IPS-NIHi11 (cell line): ENCODE measurements at regions not wholly inside any gene's neighbourhood (a gene's known extent, or its start where the extent isn't known, plus 50 kb on each side); places are given as distances from the start of the nearest gene placed in this dataset.

ENCODE experiments used
- DNase-seq: peaks from one replicate; pipeline ENCODE4 v3.0.0; 2012; ENCODE audit warnings: mixed read lengths, low spot score

DNA sequence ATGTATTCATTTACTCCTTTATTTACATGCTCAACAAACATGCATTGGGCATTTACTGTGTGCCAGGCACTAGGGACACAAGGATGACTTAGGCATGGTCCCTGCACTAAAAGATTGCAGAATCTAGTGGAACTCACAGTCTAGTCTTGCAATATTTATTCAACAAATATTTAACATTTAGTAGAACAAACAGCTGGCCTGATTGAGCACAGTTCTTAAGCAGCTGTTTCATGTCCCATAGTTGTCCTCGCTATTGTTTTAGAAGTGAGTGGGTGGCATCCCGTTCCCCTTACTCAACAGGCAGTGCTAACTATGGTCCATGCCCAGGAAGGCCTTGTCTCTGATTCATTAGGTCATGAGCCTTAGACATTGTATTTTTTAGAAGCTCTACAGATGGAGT, 459.9 kb upstream of the CADM1 start:
- no peak for DNase-seq

- no peak for DNase-seq
These were observed 458.9 kb upstream of the CADM1 start for GRCh38 chr11:115963156-115963555.

DNA sequence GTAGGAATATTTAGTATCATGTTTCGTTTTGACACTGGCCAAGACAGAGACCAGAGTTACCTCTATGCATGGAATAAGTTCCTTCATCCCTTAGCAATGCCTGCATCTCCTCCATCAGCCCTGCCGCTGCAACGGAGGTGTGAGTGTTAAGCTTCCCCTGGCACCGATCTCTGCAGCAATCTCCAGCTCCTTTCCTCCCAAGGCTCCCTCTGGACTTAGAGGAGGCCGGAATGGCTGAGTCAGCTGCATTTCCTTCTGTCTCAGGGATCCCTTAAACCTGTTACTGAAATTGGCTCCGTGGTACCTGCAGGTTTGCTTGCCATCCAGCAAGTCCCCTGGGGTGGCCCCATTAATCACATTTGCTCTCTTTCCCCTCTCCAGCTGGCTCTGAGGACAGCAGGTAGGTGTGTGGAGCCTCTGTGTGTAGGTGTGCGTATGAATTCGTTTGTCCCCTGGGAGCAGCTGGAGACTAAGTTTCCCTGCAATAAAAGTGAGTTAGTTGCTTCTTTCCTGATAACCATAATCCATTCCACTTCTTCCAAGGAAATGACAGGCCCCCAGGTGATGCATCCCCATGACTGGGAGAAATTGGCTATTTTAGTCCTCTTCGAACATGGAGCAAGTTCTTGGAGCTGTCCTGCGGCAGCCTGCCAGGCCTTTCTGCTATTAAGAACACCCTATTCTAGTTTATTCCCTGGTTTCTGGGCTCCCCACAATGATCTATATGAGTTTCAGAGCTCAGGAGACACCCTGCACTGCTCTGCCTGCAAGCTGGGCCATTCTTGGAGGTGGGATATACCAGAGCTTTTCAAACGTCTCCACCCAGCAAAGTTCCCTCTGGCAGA, 457.2 kb upstream of the CADM1 start:
- DNase-seq = no peak

DNA sequence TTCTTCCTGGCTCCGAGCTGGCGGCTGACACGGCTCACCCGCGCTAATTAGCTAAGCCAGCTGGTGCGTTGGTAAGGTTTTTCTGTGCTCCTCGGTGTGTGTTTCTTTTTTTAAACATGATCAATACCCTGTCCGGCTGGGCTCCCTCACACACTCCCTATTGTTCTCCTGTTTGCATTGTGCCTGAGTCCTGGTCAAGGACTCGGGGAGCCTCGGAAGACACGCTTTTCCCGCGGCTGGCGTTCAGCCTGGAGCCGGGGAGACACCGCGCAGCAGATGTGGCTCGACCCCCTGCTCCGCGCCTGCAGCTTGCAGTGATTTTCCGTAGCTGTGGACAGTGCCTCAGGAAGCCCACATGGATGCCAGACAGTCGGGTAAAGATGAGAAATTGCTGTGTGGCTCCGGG, 454.9 kb upstream of the CADM1 start:
- DNase-seq = no peak

GRCh38 chr11:115958089-115959000, 454.1 kb upstream of the CADM1 start:
- peak; percentile 42 for DNase-seq

- no peak for DNase-seq
These were observed 451.6 kb upstream of the CADM1 start for GRCh38 chr11:115955803-115956202.

DNA sequence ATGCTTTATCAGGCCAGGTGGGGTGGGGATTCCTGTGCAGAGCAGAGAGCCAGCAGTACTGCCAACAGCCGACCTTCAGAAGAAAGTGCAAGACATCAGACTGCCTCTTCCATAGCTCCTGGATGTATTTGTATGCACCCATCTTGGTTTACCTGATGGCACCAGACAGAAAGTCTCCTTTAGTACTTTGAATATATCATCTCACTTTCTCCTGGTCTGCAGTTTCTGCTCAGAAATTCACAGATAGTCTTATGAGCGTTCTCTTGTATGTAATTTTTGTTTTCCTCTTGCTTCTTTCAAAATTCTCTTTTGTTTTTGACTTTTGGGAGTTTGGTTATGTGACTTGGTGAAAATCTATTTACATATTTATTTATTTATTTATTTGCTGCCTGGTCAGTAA, 446.4 kb upstream of the CADM1 start:
- DNase-seq = no peak

GRCh38 chr11:115944596-115944995, 440.4 kb upstream of the CADM1 start:
- no peak for DNase-seq

GRCh38 chr11:115942011-115942410, 437.8 kb upstream of the CADM1 start:
- no peak for DNase-seq

DNA sequence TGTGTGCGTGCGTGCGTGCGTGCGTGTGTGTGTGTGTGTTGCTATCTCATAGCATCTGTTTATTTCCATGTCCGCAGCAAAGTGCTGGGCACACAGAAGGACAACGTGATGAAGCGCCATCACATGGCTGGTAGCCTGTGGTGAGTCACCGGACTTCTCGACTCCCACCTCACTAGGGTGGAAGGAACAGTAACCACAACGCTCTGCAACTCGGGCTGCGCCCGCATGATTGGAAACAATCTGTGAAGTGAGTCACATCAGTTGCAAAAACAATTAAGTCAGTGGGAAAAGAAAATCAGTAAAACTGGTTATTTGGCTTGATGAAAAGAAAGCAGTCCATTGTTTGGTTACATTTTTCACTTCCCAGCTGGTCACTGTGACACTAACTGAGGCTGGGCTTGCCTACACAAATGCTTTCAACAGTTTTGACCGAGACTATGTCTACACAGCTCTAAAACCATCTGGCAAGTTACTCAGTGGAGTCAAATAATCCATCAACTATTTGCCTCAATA, 437.3 kb upstream of the CADM1 start:
- DNase-seq = no peak

DNA sequence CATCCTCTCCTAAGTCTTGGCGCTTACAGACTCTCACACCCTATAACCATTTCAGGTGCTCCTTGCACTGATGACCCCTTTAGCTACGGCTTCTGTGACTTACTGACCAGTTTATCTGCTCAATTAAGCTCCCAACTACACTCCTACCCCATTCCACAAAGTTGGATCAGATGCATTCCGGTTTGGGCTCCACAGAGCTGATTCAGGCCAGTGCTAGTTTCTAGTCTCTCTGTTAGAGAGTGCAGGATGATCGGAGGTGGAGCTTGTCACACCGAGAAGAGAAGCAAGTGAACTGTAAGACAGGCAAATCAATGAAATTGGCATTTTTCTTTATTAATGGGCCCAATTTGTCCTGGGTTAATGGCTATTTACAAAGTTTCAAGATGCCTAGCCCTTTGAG, 436.8 kb upstream of the CADM1 start:
- no peak for DNase-seq

GRCh38 chr11:115939731-115940421, 435.7 kb upstream of the CADM1 start:
- no peak for DNase-seq

DNA sequence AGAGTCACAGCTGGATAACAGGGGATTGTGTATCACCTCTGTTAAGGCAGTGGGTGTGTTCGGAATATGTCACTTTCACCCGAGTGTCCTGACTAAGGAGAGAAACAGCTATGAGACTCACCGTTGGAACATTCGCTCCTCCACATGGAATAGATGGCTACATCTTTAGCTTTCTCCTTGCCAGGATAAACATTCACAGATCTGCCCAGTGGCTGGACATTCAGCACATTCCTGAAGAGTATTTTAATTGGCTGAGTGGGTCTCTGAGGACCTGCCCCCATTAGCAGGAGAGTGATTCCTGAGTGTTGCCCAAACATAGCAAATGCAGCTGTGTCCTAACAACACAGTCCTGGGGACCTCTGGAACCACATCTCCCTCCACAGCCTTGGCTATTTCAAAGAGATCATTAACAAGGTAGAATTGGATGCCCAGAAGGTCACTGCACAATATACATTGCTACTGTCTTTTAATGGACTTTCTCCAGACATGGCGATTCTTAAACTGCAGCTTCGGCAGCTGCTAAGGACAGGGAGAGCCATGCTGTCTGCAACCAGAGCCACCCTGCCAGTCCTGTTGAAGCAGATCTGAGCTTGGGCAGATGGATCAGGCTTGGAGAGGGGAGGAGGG, 435.0 kb upstream of the CADM1 start:
- DNase-seq = no peak

DNA sequence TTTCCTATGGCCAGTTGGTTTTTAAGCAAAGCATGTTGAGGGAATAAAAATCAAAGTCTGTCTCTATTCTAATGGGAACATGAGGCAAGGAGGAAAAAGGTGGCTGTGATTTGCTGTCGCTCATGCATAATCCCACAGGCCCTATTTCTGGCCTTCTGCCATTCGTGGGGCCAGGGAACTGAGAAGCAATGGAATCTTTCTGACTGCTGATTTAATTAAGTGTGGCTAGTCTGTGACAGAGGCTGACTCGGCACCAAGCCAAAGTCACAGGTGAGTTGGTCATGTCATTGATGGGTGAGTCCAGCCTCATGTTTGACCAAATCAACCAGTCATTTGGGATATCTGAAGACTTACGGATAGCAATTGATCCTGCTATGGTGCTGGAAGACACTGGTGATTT, 429.3 kb upstream of the CADM1 start:
- DNase-seq = no peak

GRCh38 chr11:115931548-115932083, 427.4 kb upstream of the CADM1 start:
- no peak for DNase-seq

DNA sequence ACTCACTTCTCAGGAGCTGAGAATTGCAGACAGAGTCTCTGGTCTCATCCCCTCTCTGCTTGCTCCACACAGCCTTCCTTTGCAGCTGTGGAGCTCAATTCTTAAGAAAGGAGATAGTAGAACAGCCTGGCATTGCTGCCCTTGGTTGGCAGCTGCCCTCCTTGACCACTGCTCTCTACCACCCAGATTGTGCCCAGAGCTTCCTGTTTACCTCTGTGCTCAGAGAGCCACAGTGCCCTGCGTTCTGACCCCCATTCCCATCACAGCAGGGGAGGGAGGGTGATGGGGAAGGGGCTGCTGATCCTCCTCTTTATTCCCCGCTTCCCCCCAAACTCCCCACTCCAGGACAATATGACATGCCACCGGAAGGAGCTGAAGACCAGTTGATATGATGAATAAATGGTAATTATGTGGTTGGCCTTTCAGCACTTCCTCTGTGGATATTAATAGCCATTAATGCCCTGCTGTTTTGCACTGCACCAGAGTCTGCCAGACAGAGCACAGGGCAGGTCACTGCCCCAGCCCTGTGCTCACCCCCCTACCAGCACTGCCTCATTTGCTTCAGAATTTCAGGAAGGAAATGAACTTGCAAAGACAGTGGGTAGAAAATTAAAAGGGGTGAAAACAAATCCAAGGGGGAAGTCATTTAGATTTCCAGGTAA, 426.8 kb upstream of the CADM1 start:
- no peak for DNase-seq

DNA sequence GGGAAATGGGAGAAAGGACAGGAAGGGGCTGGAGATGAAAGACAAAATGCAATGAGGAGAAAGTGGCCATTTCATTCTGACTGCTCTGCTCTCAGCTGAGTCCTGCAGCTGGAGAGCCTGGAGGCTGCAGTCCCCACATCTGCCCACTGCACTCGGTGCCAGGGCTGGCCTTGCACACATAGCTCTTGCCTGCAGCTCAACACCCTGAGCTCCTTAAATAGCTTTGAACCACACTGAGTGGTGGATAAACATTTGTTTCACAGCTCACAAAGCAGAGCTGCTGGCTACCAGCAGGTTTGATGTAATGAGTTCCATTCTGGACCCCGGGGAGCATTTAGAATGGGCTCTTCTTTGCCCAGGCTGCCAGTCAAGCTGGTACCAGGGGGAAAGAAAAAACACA, 426.1 kb upstream of the CADM1 start:
- no peak for DNase-seq

DNA sequence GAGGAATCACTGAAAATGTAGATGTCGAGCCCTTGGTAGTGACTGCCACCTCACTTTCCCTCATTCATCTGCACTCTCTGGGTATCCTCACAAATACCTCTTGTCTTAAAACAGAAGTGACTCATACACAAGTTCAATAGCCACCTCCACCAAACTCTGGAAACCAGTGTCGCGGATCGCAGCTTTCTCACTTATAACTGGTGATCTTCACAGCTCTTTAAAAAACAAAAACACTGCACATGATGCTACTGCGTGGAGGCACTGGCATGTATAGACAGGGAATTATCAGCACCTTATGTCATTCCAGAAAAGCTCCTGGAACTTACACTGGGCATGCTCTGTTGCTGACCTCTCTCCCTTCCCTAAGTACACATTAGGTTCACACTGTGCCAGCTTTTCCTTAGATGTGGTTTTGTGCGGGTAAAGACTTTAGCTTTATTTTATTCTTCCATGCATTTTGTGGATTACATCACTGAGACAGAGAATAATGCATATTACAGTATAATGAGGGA, 425.5 kb upstream of the CADM1 start:
- no peak for DNase-seq

DNA sequence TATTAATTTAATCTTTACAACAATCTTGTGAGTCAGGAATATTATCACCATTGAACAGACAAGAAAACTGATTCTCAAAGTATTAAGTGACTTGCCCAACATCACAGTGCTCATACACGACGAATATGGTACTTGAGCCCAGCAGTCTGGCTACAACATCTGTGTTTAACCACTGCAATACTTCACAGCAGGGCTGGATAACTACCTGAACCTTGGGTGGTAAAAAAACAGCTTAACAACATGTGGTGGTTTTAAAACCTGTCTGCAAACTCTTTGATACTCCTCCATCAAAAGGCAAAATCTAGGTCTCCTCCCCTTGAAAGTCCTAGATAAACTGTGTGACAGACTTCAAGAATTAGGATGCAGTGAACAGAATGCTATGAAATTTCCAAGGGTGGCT, 424.6 kb upstream of the CADM1 start:
- DNase-seq = no peak

- no peak for DNase-seq
These were observed 423.7 kb upstream of the CADM1 start for GRCh38 chr11:115927823-115928329.

DNA sequence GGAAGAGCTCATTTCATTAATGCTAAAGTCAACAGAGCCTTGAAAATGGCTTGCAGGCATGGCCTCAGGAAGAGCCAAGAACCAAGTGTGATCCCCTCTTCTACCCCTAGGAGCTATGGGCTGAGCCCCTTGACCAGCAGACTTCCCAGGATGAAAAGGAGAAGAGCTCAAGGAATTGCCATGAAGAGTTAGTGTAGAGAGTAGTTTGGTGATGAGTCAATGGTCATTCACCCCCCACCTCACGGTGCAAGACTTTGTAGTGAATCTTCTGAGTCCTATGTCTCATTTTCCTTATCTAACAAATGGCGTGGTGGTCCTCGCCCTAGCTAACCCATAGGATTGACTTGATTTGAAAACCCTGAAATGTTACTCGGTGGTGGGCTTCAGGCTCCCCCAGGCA, 422.4 kb upstream of the CADM1 start:
- no peak for DNase-seq
